Ramos (cell line): ENCODE measurements at regions not wholly inside any gene's neighbourhood (a gene's known extent, or its start where the extent isn't known, plus 50 kb on each side); places are given as distances from the start of the nearest gene placed in this dataset.
"Not testable (repeated sequence)": the region's sequence is repeated elsewhere in the genome, so short reads cannot be mapped to it uniquely, and the experiment has no call there.

ENCODE experiments used
- in situ Hi-C: fragments of 300-500 bp; cut with MboI; formaldehyde crosslinking; loops from one replicate; pipeline ENCODE4 v1.14.3; 2022; ENCODE audit warnings: low sequenced_read_pairs; ENCODE audit not compliant: unreplicated experiment

DNA sequence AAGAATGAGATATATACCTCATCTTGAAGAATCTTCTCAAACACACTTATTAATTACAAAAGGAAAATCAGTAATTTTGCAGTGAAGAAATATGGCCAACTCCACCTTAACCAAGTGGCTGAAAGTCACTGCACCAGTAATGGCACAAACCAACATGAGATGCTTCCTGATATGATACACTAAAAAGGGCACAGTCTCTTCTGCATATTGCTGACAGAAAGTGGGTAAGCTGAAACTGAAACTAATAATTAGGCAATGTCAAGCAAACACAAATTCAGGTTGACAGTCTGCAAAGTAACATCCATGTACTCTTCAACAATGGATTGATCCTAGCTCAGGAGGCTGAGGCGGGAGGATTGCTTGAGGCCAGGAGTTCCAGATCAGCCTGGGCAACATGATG, 56.1 kb downstream of the ZNF22 start:
- in situ Hi-C loops = not testable (repeated sequence)

DNA sequence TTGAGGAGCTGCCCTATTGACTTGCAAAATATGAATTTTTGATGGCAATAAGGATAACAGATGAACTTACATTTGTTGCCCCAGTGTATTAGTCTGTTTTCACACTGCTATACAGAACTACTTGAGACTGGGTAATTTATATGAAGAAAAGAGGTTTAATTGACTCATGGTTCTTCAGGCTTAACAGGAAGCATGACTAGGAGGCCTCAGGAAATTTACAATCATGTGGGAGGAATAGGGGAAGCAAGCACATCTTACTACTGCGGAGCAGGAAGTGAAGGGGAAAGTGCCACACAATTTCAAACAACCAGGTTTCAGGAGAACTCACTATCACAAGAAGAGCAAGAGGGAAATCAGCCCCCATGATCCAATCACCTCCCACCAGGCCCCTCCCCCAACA, 57.9 kb downstream of the ZNF22 start:
- in situ Hi-C loops = no loop called here

DNA sequence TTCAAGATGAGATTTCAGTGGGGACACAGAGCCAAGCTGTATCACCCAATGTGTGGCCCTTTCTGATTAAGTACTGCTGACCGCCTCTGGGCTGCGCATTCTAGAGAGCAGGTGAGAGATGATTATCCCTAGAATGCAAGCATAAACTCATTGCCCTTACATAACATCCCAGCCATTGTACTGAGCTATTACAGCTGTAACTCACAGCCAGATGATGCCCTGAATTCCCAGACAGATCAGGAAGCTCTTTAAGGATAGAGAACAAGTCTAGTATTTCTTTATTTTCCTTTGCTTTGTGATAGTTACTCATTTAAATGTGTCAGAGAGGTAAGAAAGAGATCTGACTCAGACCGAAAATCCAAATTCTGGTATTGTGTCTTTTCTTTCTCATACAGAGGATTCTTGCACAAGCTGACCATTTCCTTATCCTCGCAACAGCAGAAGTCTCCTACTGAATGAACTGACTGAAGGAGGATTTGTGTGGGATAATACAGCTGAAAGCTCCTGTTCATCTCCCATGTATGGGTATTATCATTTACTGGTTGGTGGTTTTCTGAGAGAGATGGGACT, 58.4 kb downstream of the ZNF22 start:
- in situ Hi-C loops = no loop called here

DNA sequence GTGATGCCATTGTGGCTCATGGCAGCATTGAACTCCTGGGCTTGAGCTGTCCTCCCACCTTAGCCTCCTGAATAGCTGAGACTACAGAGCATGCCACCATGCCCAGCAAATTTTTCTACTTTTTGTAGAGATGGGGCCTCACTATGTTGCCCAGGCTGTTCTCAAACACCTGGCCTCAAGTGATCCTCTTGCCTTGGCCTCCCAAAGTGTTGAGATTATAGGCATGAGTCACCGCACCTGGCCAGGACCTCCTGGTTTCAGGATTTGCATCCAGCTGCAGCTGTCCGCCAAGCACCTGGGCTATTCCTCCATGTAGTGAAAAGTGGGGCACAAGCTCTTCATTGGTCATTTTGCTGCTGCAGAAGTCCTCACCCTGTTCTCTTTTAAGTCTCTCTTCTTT, 58.9 kb downstream of the ZNF22 start:
- in situ Hi-C loops = no loop called here

DNA sequence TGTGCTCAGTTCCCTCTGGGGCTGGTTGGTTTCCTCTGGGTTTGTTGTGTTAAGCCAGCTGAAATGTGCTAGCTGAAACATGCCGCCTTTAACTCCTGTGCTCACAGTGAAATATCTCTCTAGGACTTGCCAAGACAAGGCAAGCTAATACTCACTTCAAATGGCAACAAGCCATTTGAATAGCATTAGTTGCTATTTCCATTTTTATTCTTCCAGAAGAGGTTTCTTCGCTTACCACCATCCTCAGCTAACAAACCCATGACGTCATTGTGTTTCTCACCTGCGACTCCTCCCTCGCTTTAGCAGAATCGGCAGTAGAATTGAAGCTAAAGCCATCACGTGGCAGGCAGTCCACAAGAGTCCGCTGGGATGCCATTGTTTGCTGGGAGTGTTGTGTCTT, 61.3 kb downstream of the ZNF22 start:
- in situ Hi-C loops = no loop called here

DNA sequence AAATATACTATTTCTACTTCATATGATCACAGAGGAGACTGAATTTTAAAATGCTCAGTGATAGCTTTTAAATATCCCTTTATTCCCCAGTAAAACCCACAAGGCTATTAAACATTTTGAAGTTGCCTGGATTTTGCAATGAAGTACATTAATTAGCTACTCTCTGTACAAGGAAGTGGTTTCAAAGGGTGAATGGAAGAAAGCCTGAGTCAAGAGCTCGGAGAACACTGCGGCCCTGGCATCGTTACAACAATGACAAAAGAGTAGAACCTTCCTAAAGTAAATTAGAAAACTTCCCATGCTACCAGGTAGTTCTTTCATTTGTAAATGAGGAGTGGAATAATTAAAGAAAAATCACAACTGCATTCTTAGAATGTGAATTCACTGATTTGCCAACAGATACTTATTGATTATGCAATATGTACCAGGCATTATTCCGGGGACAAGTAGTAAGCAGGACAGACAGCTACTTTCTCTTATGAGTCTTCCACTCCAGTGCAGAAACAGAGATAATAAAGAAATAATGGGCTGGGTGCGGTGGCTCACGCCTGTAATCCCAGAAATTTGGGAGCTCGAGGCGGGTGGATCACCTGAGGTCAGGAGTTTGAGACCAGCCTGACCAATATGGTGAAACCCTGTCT, 63.0 kb downstream of the ZNF22 start:
- in situ Hi-C loops = no loop called here

DNA sequence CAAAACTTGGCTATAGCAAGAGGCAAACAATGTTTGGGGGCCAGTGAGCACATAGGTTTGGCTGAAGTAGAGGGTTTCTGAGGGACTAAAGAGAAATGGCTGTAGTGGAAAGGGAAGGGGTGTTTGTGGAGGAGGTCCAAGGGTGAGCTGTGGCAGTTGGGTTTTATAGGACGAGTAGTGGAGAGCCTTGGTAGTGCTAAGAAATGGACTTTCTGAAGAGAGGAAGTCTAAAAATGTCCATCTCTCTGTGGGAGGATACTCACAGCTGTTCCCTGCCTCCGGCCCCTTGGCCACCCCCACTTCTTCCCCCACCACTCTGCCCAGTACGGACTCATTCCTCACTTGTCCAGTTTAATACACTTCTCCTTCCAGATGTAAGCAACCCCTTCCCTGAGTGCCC, 64.3 kb downstream of the ZNF22 start:
- in situ Hi-C loops = no loop called here

DNA sequence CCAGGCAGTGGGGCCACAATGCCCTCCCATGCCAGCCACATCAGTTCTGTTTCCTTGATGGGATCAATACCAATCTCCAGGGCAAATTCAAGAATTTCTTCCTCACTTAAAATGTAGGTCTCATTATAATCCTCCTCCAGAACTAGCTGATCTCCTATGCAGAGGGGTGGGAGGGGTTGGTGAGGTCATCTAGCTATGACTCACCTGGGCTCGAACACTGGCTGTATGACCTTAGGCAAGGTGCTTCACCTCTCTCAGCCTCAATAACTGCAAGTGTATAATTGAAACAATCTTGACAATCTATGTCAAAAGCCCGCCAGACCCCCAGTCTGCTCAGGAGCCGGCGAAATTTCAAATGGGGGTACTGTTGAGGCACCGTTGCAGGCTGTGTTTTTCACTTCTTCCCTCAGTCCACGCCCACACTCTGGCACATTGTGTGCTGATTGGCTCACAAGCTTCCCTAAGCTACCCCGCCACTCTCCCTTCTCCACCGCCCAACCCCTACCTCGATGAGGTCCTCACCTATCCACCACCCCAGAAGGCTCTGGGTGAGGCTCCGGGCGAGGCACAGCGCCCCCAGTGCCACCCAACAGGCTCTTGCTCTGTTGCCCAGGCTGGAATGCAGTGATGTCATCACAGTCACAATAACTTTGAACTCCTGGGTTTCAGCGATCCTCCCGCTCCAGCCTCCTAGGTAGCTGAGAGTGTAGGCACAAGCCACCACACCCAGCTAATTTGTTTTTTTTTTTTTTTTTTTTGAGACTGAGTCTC, 70.5 kb downstream of the ZNF22 start:
- in situ Hi-C loops = no loop called here

DNA sequence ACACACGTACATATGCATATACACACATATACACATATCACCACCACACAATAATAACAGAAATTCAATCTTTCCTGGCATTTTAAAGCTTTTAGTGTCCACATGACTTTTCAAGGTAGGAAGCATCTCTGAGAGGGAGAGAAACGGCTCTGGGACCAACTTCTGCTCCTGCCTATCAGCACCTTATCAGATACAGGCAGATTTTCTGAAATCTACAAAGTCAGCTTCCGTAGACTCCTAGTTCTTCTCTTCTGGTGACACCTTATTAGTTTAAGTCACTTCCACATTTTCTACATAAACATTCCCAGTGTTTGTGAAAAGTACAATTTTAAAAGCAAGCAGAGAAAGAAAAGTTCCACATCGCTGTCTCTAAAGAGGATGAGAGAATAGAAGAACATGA, 74.5 kb downstream of the ZNF22 start:
- in situ Hi-C loops = no loop called here

DNA sequence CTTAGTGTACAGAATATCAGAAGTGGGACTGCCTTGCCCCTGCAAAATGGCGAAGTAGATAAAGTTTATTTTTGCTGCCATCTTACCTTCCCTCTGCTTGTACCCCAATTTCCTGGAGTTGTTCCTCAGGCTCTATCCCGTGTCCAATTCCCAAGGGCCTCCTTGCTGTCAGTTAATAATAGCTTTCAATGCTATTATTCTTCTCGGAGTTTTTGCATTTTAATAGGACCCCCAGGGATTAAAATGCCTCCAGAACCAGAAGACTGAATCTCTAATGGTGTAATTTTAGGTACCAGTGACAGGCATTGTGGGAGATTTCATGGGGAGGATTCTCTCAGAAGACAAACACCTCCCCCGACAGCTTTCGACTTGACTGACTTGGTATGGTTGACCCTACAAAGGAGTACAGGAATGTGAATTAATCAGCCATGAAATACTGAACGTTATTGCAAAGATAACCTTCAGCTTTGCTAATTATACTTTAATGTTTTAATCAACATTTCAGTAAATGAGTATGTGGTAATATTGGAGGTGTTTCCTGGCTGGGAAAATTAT, 75.2 kb downstream of the ZNF22 start:
- in situ Hi-C loops = no loop called here

DNA sequence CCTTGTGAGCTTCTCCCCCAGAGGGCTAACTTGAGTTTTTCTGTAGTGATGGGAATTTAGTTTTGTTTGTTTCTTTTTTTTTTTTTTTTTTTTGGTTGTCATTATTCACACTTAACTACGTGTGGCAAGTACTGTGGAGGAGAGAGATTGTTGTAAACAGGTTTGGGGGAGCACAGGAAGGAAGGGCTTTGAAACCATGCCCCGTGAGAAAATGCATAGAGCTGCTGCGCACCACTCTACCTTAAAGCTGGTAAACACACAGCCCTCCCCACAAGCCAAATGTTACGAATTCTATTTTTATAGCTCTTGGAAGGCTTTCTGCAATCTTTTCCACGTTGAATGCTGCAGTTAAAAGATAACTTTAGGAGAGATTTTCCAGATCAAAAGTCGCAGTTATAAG, 76.2 kb downstream of the ZNF22 start:
- in situ Hi-C loops = no loop called here

DNA sequence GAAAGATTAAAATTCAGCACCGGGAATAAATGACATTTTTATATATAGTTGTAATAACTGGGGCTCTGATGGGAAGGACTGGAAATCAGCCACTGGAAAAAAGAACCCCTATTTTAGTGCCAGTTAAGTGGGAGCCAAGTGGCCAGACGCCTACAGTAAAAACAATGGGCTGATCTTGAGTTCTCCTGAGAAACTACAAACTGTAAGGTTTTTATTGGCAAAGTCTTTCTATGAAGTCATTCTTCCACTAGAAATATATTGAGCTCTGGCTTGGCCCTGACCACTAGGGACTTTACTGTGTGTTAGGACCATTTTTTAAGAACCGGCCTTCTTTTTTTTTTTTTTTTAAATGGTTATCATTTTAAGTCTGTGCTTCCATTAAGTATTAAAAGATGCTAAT, 79.6 kb downstream of the ZNF22 start:
- in situ Hi-C loops = no loop called here

DNA sequence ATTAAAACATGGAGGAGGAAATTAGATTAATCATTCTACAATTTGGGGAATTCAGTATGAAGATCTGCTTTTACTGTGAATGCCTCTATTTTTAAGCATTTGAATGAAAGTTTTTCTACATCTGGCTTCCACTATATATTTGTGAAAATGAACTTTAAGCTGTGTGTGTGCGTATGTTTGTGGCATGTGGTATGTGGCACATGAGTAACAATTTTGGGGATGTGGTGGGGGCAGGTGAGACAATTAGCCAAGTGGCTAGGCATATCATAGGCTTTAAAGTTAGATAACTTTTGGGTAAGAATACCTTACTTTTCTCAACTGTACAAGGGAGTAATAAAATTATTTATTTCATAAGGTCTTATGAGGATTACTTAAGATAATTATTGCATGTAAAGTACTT, 81.5 kb downstream of the ZNF22 start:
- in situ Hi-C loops = no loop called here

DNA sequence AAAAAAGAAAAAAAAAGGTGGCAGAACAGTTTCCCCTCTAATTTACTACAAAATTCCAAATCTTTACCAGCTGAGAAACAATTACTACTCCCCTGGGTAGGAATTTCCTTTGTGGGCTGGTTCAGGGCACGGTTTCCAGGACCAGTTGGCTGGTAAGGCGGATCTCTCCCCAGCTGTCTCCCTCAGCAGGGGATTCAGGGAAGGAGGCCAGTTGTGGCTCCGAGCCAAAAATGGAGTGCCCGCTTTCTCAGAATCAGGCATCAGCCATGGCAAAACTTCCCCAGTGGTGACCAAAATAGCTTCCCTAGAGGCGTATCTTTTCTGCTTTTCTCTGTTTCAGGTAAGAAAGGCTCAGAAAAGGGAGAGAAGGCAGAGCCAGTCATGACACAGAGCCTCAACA, 91.2 kb downstream of the ZNF22 start:
- in situ Hi-C loops = no loop called here

DNA sequence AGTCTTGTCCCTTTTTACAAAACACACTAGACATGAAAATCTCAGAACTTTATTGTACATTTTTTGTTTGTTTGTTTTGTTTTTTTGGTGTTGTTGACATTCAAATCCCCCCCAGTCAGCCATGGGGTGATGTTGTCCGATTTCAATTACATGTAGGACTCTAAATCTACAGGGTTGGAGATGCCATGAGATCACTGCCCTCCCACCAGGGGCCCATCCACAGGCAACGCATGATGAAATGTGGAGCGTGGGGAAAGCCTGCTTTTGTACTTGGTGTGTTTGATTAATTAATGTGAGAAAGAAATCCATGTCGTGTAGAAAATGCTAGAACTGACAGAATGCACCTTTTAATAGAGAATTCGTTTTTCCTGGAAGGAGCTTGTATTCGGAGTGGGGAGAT, 93.2 kb downstream of the ZNF22 start:
- in situ Hi-C loops = no loop called here

DNA sequence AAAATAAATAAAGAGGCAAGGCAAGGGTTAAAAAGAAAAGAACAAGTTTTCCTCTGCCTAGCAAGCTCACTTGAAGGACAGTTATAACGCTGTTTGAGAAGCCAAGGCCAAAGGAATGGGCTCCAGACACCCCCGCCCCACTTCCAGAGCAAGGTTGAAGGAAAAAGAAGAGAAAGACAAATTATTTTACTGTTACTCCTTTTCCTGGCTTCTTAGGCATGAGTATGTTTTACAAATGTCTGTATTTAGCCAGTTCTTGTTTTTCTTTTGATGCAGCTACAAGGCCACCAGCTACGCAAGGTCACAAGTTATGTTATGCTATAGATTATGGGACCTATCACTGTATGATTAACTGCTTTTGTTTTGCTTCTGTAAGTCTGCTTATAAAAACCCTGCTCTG, 94.6 kb downstream of the ZNF22 start:
- in situ Hi-C loops = no loop called here

DNA sequence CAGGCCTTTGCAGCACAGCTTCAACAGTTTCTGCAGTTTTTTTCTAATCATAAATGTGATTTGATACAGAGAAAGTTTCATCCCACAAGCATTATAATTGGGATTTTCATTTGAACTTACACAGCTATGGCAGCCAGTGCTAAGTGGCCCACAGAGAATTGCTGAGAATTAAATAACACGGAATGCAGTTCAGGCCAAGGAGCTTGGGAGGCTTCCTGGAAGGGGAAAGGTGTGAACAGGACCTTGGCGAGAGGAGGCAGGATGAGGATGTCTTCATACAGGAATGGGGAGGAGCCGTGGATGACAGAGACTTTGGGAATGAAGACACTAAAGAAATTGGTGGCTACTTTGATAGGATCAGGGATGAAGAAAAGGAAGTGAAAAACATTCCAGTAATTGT, 95.3 kb downstream of the ZNF22 start:
- in situ Hi-C loops = no loop called here

DNA sequence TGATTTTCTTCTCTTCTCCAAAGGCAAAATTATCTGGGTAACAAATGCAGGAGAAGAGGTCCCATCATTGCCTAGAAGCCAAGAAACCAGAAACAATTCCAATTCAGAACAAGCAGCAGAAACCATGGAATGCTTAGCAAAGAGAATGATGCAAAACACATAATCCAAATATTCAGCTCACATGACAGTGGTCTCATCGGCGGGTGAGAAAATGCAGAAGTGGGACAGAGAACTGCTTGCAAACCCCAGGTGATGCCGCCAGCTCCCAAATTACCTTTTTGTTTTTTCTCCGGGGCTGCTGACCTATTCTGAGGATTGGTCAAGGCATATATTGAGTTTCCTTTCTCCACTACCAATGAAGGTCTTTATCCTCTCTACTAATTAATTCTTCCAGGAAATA, 99.7 kb downstream of the ZNF22 start:
- in situ Hi-C loops = no loop called here

DNA sequence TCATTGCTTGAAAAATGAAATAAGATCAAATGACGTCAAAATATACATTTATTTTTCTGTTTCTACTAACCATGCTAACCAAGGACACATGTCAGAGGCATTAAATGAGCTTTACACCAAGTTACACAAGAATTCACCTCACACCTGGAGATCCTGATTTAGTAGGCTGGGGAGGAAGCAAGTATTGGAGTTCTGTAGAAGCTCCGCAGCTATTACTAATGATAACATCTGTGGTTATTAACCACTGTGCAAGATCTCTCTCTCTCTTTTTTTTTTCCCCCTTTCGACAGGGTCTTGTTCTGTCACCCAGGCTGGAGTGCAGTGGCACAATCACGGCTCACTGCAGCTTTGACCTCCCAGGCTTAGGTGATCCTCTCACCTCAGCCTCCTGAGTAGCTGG, 104.0 kb downstream of the ZNF22 start:
- in situ Hi-C loops = no loop called here

DNA sequence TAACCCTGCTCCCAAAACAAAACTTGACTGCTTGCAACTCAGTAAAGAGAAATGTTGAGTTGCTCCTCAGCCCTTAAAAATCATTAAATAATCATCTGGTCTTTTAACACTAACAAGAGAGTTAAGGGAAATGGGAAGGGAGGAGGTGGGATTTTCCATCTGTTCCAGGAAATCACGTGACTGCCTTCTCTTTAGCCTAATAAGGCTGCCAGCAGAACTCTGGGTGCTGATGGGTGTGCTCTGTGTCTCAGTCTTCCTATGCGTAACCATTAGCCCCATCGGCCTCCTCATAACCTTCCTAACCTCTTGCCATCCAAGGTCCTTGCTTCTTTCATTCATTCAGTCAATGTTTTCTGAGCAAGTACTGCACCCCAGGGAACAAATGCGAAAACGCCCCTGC, 104.6 kb downstream of the ZNF22 start:
- in situ Hi-C loops = not testable (repeated sequence)

DNA sequence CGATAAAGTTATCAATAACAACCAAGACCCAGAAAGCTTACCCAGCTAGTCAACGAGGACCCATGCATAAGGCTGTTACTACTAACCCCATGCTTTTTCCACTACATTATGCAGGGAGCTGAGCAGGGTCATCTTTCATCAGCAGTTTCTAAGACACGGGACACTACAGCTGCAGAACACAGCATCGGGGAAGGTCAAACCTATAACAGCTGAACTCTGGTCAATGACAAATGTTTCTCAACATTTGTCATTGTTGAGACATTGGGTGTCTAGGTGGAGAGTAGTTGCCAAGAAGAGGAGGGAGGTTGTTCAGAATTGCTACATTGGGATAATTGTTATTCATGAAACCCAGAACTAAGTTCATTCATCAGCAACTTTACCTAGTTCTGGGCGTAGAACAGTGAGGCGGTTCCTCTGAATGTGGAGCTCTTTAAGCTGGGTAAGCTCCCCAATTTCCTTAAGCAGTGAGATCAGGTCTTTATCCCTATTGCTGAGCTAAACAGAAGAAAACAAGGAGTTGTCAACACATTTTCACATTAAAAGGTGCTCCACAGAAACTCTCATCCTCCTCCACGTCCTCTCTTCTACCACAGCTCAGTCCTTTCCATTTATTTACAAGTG, 105.6 kb downstream of the ZNF22 start:
- in situ Hi-C loops = no loop called here
